Gastroesophageal sphincter (tissue), 4 donors: ENCODE measurements at regions not wholly inside any gene's neighbourhood (a gene's known extent, or its start where the extent isn't known, plus 50 kb on each side); places are given as distances from the start of the nearest gene placed in this dataset.

Experiments used
- ATAC-seq: fragments of 150-250 bp; one replicate; pipeline ENCODE4 v1.9.1; 2016; ENCODE audit warnings: mild to moderate bottlenecking, moderate library complexity
- H3K27ac ChIP-seq, 4 donors: fragments of 200-600 bp; sonication (generic) in 3 of 4; 1 replicate in 3 of 4; 2 replicates in 1 of 4; pipeline ENCODE4 v1.5.1; 2016 to 2019
- H3K27me3 ChIP-seq: fragments of 200-600 bp; sonication (generic); one replicate; pipeline ENCODE4 v1.5.1; 2019
- H3K36me3 ChIP-seq, 2 donors: fragments of 200-600 bp; sonication (generic); one replicate each; pipeline ENCODE4 v1.5.1; 2019; ENCODE audit warnings: control low read depth in 1 of 2
- H3K4me1 ChIP-seq, 3 donors: fragments of 200-600 bp; sonication (generic); 1 replicate in 2 of 3; 2 replicates in 1 of 3; pipeline ENCODE4 v1.5.1; 2016 to 2019; ENCODE audit warnings: control low read depth in 2 of 3
- H3K4me3 ChIP-seq, 2 donors: fragments of 200-600 bp; sonication (generic); one replicate each; pipeline ENCODE4 v1.5.1; 2019; ENCODE audit warnings: mild to moderate bottlenecking in 1 of 2, moderate library complexity in 1 of 2
- H3K9me3 ChIP-seq, 3 donors: fragments of 200-600 bp; sonication (generic); one replicate each; pipeline ENCODE4 v1.5.1; 2017 to 2019; ENCODE audit warnings: control low read depth in 2 of 3
- CTCF ChIP-seq, 4 experiments: fragments of 200-600 bp in 2 of 4; fragments of 450-650 bp in 2 of 4; sonication (generic) in 1 of 4; IDR thresholded peaks; one replicate each; pipeline ENCODE4 v1.5.1; 2017 to 2019; ENCODE audit warnings: antibody characterized with exemption in 4 of 4, mild to moderate bottlenecking in 2 of 4, moderate library complexity in 2 of 4
- EP300 ChIP-seq: sonication (generic); formaldehyde crosslinking; IDR thresholded peaks from one replicate; pipeline ENCODE4 v1.6.1; 2017; ENCODE audit warnings: antibody characterized with exemption, mild to moderate bottlenecking
- POLR2A ChIP-seq, 2 donors: fragments of 450-650 bp; IDR thresholded peaks; one replicate each; pipeline ENCODE4 v1.6.1; 2017; ENCODE audit warnings: antibody characterized with exemption in 2 of 2, mild to moderate bottlenecking in 2 of 2, moderate library complexity in 1 of 2
- POLR2AphosphoS5 ChIP-seq: sonication (generic); formaldehyde crosslinking; IDR thresholded peaks from one replicate; pipeline ENCODE4 v1.6.1; 2017; ENCODE audit warnings: antibody characterized with exemption
- WGBS, 2 donors: methylation state at CpG; one replicate each; pipeline ENCODE4 v1.1.5; 2018; ENCODE audit warnings: low coverage in 1 of 2; 5-methylcytosine and 5-hydroxymethylcytosine counted together

- H3K4me3 ChIP-seq = no peak overlapping the region
- H3K27ac ChIP-seq = no peak overlapping the region
- 89 to 90% methylated on average over 2 of the region's 3 CpGs for WGBS, 2 donors
- ATAC-seq = no peak
- no peaks in the 10 kb centered on the region for H3K4me1 ChIP-seq
- no peaks in the 10 kb centered on the region for H3K36me3 ChIP-seq
- H3K9me3 ChIP-seq = peaks cover 0 to 19% (median 0%) of the 10 kb centered on the region in 3 donors
- no peaks in the 10 kb centered on the region for H3K27me3 ChIP-seq
- TF ChIP-seq CTCF (IDR thresholded peaks at IDR 0.05) = no peak
- no peak for TF ChIP-seq EP300
- no peak for TF ChIP-seq POLR2AphosphoS5
- TF ChIP-seq POLR2A (IDR thresholded peaks at IDR 0.05) = no peak
These were observed 497.0 kb upstream of the GRAMD2B start for GRCh38 chr5:125926172-125926571.

- Histone ChIP-seq H3K36me3 (no peaks in the 10 kb centered on the region), H3K9me3 (peaks cover 0 to 15% (median 0%) of the 10 kb centered on the region in 3 donors), H3K4me1 (no peaks in the 10 kb centered on the region), H3K4me3 (no peak overlapping the region), H3K27me3 (no peaks in the 10 kb centered on the region), H3K27ac (no peak overlapping the region)
- WGBS, 2 donors = 75 to 79% methylated on average over 6 of the region's 6 CpGs
- no peak for TF ChIP-seq EP300
- TF ChIP-seq POLR2AphosphoS5 = no peak
- TF ChIP-seq POLR2A (IDR thresholded peaks at IDR 0.05) = no peak
- no peak for TF ChIP-seq CTCF (IDR thresholded peaks at IDR 0.05)
- ATAC-seq = no peak
These were observed 494.5 kb upstream of the GRAMD2B start for GRCh38 chr5:125928663-125929062.

GRCh38 chr5:125950012-125950615, 473.1 kb upstream of the GRAMD2B start:
- ATAC-seq = no peak
- H3K9me3 ChIP-seq = peaks cover 0 to 6% (median 0%) of the 10 kb centered on the region in 3 donors
- no peak overlapping the region for H3K4me3 ChIP-seq
- 79 to 86% methylated on average over 5 of the region's 5 CpGs for WGBS, 2 donors
- no peaks in the 10 kb centered on the region for H3K4me1 ChIP-seq
- no peak for TF ChIP-seq EP300
- no peak for TF ChIP-seq CTCF (IDR thresholded peaks at IDR 0.05)
- no peak for TF ChIP-seq POLR2A (IDR thresholded peaks at IDR 0.05)
- no peak for TF ChIP-seq POLR2AphosphoS5
- no peaks in the 10 kb centered on the region for H3K27me3 ChIP-seq
- H3K36me3 ChIP-seq = no peaks in the 10 kb centered on the region
- no peak overlapping the region for H3K27ac ChIP-seq

- no peak for TF ChIP-seq POLR2AphosphoS5
- no peak for TF ChIP-seq EP300
- no peak for TF ChIP-seq CTCF (IDR thresholded peaks at IDR 0.05)
- TF ChIP-seq POLR2A (IDR thresholded peaks at IDR 0.05) = no peak
- Histone ChIP-seq H3K27ac (no peak overlapping the region), H3K27me3 (no peaks in the 10 kb centered on the region), H3K36me3 (no peaks in the 10 kb centered on the region), H3K4me1 (no peaks in the 10 kb centered on the region), H3K4me3 (no peak overlapping the region), H3K9me3 (no peaks in the 10 kb centered on the region)
- WGBS, 2 donors = 80 to 100% methylated on average over 1 of the region's 1 CpG
- ATAC-seq = no peak
These were observed 462.1 kb upstream of the GRAMD2B start for GRCh38 chr5:125961150-125961549.

GRCh38 chr5:125965577-125965976, 457.6 kb upstream of the GRAMD2B start:
- no peaks in the 10 kb centered on the region for H3K27me3 ChIP-seq
- TF ChIP-seq CTCF (IDR thresholded peaks at IDR 0.05) (no peak), EP300 (no peak), POLR2AphosphoS5 (no peak), POLR2A (IDR thresholded peaks at IDR 0.05) (no peak)
- ATAC-seq = no peak
- H3K4me1 ChIP-seq = no peaks in the 10 kb centered on the region
- no peaks in the 10 kb centered on the region for H3K9me3 ChIP-seq
- no peaks in the 10 kb centered on the region for H3K36me3 ChIP-seq
- WGBS, 2 donors = 95 to 98% methylated on average over 4 of the region's 4 CpGs
- no peak overlapping the region for H3K27ac ChIP-seq
- H3K4me3 ChIP-seq = no peak overlapping the region
